AG04449 (cell line): ENCODE measurements at regions not wholly inside any gene's neighbourhood (a gene's known extent, or its start where the extent isn't known, plus 50 kb on each side); places are given as distances from the start of the nearest gene placed in this dataset.

ENCODE experiments used
- CTCF ChIA-PET: fragments of 350-600 bp; formaldehyde crosslinking; extraction: SDS; loops from one replicate; lab custom pipeline; 2021; ENCODE audit warnings: antibody characterized with exemption; lab: Yijun Ruan, JAX
- POLR2A ChIA-PET: fragments of 400-600, 350-600 bp; formaldehyde crosslinking; extraction: SDS; loops from one replicate; lab custom pipeline; 2020; ENCODE audit warnings: antibody characterized with exemption, inconsistent platforms; lab: Yijun Ruan, JAX
- DNase-seq: peaks from one replicate; pipeline ENCODE4 v3.0.0-alpha.2; 2010; ENCODE audit warnings: low read depth, low spot score
- H3K4me3 ChIP-seq: 2 replicates; pipeline ENCODE4 v1.5.1; 2011; ENCODE audit warnings: low read depth, mild to moderate bottlenecking, control low read depth, low read length
- TF ChIP-seq, protein P1 (sequence below): IDR thresholded peaks from one replicate; pipeline ENCODE4 v1.5.1; 2011; ENCODE audit warnings: mild to moderate bottlenecking, moderate library complexity, low read length, control low read depth, inconsistent platforms; ENCODE audit not compliant: insufficient read depth; ENCODE audit errors: missing control alignments

GRCh38 chr4:133096972-133097371 is 52.1 kb upstream of the PCDH10 start:
- ChIA-PET POLR2A (no interaction called here), CTCF (no interaction called here)
- no peak for DNase-seq
- H3K4me3 ChIP-seq = no peak overlapping the region
- TF ChIP-seq, protein P1, sequence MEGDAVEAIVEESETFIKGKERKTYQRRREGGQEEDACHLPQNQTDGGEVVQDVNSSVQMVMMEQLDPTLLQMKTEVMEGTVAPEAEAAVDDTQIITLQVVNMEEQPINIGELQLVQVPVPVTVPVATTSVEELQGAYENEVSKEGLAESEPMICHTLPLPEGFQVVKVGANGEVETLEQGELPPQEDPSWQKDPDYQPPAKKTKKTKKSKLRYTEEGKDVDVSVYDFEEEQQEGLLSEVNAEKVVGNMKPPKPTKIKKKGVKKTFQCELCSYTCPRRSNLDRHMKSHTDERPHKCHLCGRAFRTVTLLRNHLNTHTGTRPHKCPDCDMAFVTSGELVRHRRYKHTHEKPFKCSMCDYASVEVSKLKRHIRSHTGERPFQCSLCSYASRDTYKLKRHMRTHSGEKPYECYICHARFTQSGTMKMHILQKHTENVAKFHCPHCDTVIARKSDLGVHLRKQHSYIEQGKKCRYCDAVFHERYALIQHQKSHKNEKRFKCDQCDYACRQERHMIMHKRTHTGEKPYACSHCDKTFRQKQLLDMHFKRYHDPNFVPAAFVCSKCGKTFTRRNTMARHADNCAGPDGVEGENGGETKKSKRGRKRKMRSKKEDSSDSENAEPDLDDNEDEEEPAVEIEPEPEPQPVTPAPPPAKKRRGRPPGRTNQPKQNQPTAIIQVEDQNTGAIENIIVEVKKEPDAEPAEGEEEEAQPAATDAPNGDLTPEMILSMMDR = no peak
